ENCODE measurements at regions not wholly inside any gene's neighbourhood (a gene's known extent, or its start where the extent isn't known, plus 50 kb on each side); places are given as distances from the start of the nearest gene placed in this dataset.

GRCh38 chr2:3075991-3076340, 301.7 kb downstream of the EIPR1 start:
- DNase-seq (no peak), ATAC-seq (no peak)
- H3K27ac Mint-ChIP-seq: no peak overlapping the region
- no peaks in the 10 kb centered on the region for H3K9me3 Mint-ChIP-seq (ENCODE audit: low read depth)
- CTCF ChIA-PET: no interaction called here
- H3K4me1 Mint-ChIP-seq: no peaks in the 10 kb centered on the region
- H3K27me3 Mint-ChIP-seq: no peaks in the 10 kb centered on the region
- no peaks in the 10 kb centered on the region for H3K36me3 Mint-ChIP-seq
- H3K4me3 Mint-ChIP-seq: no peak overlapping the region

- DNase-seq: no peak
- no peak overlapping the region for H3K4me3 Mint-ChIP-seq
- no peak overlapping the region for H3K27ac Mint-ChIP-seq
- no peaks in the 10 kb centered on the region for H3K27me3 Mint-ChIP-seq
- no peaks in the 10 kb centered on the region for H3K36me3 Mint-ChIP-seq
- CTCF ChIA-PET: no interaction called here
- no peak for ATAC-seq
- H3K4me1 Mint-ChIP-seq: no peaks in the 10 kb centered on the region
- no peaks in the 10 kb centered on the region for H3K9me3 Mint-ChIP-seq (ENCODE audit: low read depth)
Observed at GRCh38 chr2:3075316-3075990, 302.2 kb downstream of the EIPR1 start.

GRCh38 chr2:3073704-3074103, 303.9 kb downstream of the EIPR1 start:
- CTCF ChIA-PET: interaction anchor here (1.1 kb wide), 1 partner anchor 485 kb away, joined by 3 read pairs; the partner anchor contains the start of gene RNASEH1
- ATAC-seq (no peak), DNase-seq (no peak)
- Mint-ChIP-seq H3K9me3 (ENCODE audit: low read depth) (no peaks in the 10 kb centered on the region), H3K27me3 (no peaks in the 10 kb centered on the region), H3K4me1 (no peaks in the 10 kb centered on the region), H3K27ac (no peak overlapping the region), H3K4me3 (no peak overlapping the region), H3K36me3 (no peaks in the 10 kb centered on the region)

GRCh38 chr2:3073041-3073595, 304.5 kb downstream of the EIPR1 start:
- no peak for DNase-seq
- CTCF ChIA-PET: interaction anchor here (1.1 kb wide), 1 partner anchor 485 kb away, joined by 3 read pairs; the partner anchor contains the start of gene RNASEH1
- no peak for ATAC-seq
- no peaks in the 10 kb centered on the region for H3K4me1 Mint-ChIP-seq
- no peaks in the 10 kb centered on the region for H3K27me3 Mint-ChIP-seq
- H3K4me3 Mint-ChIP-seq: no peak overlapping the region
- H3K36me3 Mint-ChIP-seq: no peaks in the 10 kb centered on the region
- no peak overlapping the region for H3K27ac Mint-ChIP-seq
- H3K9me3 Mint-ChIP-seq (ENCODE audit: low read depth): no peaks in the 10 kb centered on the region

- Mint-ChIP-seq H3K4me1 (no peaks in the 10 kb centered on the region), H3K9me3 (ENCODE audit: low read depth) (no peaks in the 10 kb centered on the region), H3K27ac (no peak overlapping the region), H3K36me3 (no peaks in the 10 kb centered on the region), H3K27me3 (no peaks in the 10 kb centered on the region), H3K4me3 (no peak overlapping the region)
- no peak for DNase-seq
- ATAC-seq: no peak
- CTCF ChIA-PET: no interaction called here
Observed at GRCh38 chr2:3071685-3072263, 305.8 kb downstream of the EIPR1 start.

- CTCF ChIA-PET: no interaction called here
- H3K27ac Mint-ChIP-seq: no peak overlapping the region
- ATAC-seq: no peak
- no peaks in the 10 kb centered on the region for H3K27me3 Mint-ChIP-seq
- H3K4me3 Mint-ChIP-seq: no peak overlapping the region
- no peak for DNase-seq
- H3K36me3 Mint-ChIP-seq: no peaks in the 10 kb centered on the region
- no peaks in the 10 kb centered on the region for H3K4me1 Mint-ChIP-seq
- H3K9me3 Mint-ChIP-seq (ENCODE audit: low read depth): no peaks in the 10 kb centered on the region
Observed at GRCh38 chr2:3066831-3067230, 310.8 kb downstream of the EIPR1 start.

- no peak for ATAC-seq
- CTCF ChIA-PET: no interaction called here
Observed at GRCh38 chr2:3065928-3066327, 311.7 kb downstream of the EIPR1 start.

GRCh38 chr2:3062476-3063260, 314.9 kb downstream of the EIPR1 start:
- H3K4me1 Mint-ChIP-seq: no peaks in the 10 kb centered on the region
- no peak overlapping the region for H3K27ac Mint-ChIP-seq
- ATAC-seq: no peak

More at GRCh38 chr2:3065928-3066327, 311.7 kb downstream of the EIPR1 start:
- H3K27me3 Mint-ChIP-seq: no peaks in the 10 kb centered on the region
- no peak for DNase-seq
- no peaks in the 10 kb centered on the region for H3K36me3 Mint-ChIP-seq
- no peak overlapping the region for H3K27ac Mint-ChIP-seq
- H3K4me1 Mint-ChIP-seq: no peaks in the 10 kb centered on the region
- H3K4me3 Mint-ChIP-seq: no peak overlapping the region
- H3K9me3 Mint-ChIP-seq (ENCODE audit: low read depth): no peaks in the 10 kb centered on the region

GRCh38 chr2:3060049-3060448, 317.6 kb downstream of the EIPR1 start:
- Mint-ChIP-seq H3K9me3 (ENCODE audit: low read depth) (peaks cover 8% of the 10 kb centered on the region), H3K36me3 (no peaks in the 10 kb centered on the region), H3K4me3 (no peak overlapping the region), H3K27ac (no peak overlapping the region), H3K4me1 (no peaks in the 10 kb centered on the region), H3K27me3 (no peaks in the 10 kb centered on the region)
- CTCF ChIA-PET: no interaction called here
- no peak for DNase-seq
- no peak for ATAC-seq

More at GRCh38 chr2:3062476-3063260, 314.9 kb downstream of the EIPR1 start:
- H3K9me3 Mint-ChIP-seq (ENCODE audit: low read depth): peaks cover 3% of the 10 kb centered on the region
- DNase-seq: no peak
- no peaks in the 10 kb centered on the region for H3K36me3 Mint-ChIP-seq
- H3K4me3 Mint-ChIP-seq: no peak overlapping the region
- no peaks in the 10 kb centered on the region for H3K27me3 Mint-ChIP-seq
- CTCF ChIA-PET: no interaction called here

- DNase-seq (no peak), ATAC-seq (no peak)
- peaks cover 8% of the 10 kb centered on the region for H3K9me3 Mint-ChIP-seq (ENCODE audit: low read depth)
- H3K27ac Mint-ChIP-seq: no peak overlapping the region
- H3K4me3 Mint-ChIP-seq: no peak overlapping the region
- CTCF ChIA-PET: no interaction called here
- H3K36me3 Mint-ChIP-seq: no peaks in the 10 kb centered on the region
- H3K4me1 Mint-ChIP-seq: no peaks in the 10 kb centered on the region
- no peaks in the 10 kb centered on the region for H3K27me3 Mint-ChIP-seq
Observed at GRCh38 chr2:3059141-3059925, 318.3 kb downstream of the EIPR1 start.

GRCh38 chr2:3054066-3054465, 323.6 kb downstream of the EIPR1 start:
- CTCF ChIA-PET: no interaction called here
- H3K4me3 Mint-ChIP-seq: no peak overlapping the region
- H3K4me1 Mint-ChIP-seq: no peaks in the 10 kb centered on the region
- H3K9me3 Mint-ChIP-seq (ENCODE audit: low read depth): peaks cover 8% of the 10 kb centered on the region
- no peaks in the 10 kb centered on the region for H3K36me3 Mint-ChIP-seq
- H3K27ac Mint-ChIP-seq: no peak overlapping the region
- no peaks in the 10 kb centered on the region for H3K27me3 Mint-ChIP-seq
- DNase-seq (no peak), ATAC-seq (no peak)

GRCh38 chr2:3051266-3051665, 326.4 kb downstream of the EIPR1 start:
- Mint-ChIP-seq H3K9me3 (ENCODE audit: low read depth) (peaks cover 2% of the 10 kb centered on the region), H3K27me3 (no peaks in the 10 kb centered on the region), H3K4me3 (no peak overlapping the region), H3K4me1 (no peaks in the 10 kb centered on the region), H3K27ac (no peak overlapping the region), H3K36me3 (no peaks in the 10 kb centered on the region)
- ATAC-seq (no peak), DNase-seq (no peak)
- CTCF ChIA-PET: no interaction called here

GRCh38 chr2:3046170-3046865, 331.3 kb downstream of the EIPR1 start:
- Mint-ChIP-seq H3K4me3 (no peak overlapping the region), H3K9me3 (ENCODE audit: low read depth) (no peaks in the 10 kb centered on the region), H3K4me1 (no peaks in the 10 kb centered on the region), H3K27ac (no peak overlapping the region), H3K36me3 (no peaks in the 10 kb centered on the region), H3K27me3 (no peaks in the 10 kb centered on the region)
- DNase-seq (no peak), ATAC-seq (no peak)
- CTCF ChIA-PET: no interaction called here

Data from activated CD8-positive, alpha-beta memory T cell treated with anti-CD3 and anti-CD28 coated beads, Interleukin-2, amount 10 ng/mL, durations not matched to agents 7 days and 5 days (primary cell).